Activated CD4-positive, alpha-beta T cell treated with anti-CD3 and anti-CD28 coated beads for 48 hours (primary cell): ENCODE measurements at regions not wholly inside any gene's neighbourhood (a gene's known extent, or its start where the extent isn't known, plus 50 kb on each side); places are given as distances from the start of the nearest gene placed in this dataset.
A peak's percentile ranks its signal among the peaks of the same experiment; 100 is the strongest.

ENCODE experiments used
- DNase-seq: peaks from one replicate; pipeline ENCODE4 v3.0.0-alpha.2; 2020

DNA sequence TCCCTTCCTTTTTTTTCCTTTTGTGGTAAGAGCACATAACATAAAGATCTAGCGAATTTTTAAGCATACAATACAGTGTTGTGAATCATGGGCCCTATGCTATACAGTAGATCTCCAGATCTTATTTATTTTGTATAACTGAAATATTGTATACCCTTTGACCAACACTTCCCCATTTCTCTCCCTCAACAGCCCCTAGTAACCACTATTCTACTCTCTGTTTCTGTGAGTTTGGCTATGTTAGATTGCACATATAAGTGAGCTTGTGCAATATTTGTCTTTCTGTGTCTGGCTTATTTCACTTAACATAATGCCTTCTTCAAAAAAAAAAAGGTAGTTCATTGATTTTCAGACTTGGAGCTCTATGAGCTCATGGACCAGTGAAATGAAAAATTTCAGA is 180.5 kb downstream of the C11orf91 start:
- no peak for DNase-seq

- DNase-seq = peak; percentile 21
Measured at GRCh38 chr11:33515347-33515746, 185.3 kb downstream of the C11orf91 start.

GRCh38 chr11:33514079-33514925 is 186.3 kb downstream of the C11orf91 start:
- no peak for DNase-seq

DNA sequence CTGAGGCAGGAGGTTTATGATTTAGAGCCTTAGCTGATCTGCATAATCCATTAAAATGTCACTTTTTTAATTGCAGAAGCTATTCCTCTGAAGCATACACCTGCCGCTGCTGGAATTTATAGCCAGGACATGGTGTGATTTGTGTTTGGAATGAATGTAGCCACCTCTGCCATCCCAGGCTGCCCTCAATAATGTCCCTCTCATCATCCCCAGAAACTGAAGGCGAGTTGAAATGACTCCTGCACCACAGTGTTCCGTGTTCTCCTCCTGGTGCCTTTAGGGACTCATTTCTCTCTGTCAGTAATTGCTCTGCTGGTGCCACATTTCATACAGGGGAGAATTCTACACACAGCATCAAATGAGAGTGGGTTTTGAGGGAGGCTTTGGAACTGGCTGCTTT is 191.0 kb downstream of the C11orf91 start:
- no peak for DNase-seq

GRCh38 chr11:33507967-33508366 is 192.7 kb downstream of the C11orf91 start:
- DNase-seq = no peak

- DNase-seq = no peak
Measured at GRCh38 chr11:33507356-33507755, 193.3 kb downstream of the C11orf91 start.

- DNase-seq = no peak
Measured at GRCh38 chr11:33505093-33505492, 195.5 kb downstream of the C11orf91 start.

DNA sequence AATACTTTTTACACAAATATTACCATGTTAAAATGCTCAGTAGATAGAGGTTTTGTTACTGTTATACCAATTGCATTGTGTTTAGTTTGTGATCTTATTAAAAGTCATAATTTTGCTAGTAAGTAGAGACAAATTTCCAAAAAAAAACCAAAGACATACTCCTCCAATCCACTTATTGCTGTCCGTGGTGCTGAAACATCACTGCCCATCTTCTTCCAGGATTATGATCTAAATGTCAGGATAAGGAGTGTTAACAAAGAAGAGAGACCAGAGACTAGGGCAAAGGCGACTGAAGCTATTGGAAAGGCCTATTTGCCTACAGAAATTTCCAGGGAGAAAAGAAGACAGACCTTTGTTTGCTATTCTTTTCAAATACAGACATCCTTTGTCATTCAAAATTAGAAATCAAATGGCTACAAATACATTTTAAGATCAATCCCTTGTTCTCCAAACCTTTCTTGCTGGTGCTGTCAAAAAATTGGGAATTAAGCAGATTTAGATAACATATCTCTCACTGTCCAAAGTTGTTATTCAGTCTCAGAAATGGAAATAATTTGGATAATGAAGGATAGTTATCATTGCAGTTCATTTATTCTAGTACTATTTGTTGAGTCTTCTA is 199.7 kb downstream of the C11orf91 start:
- no peak for DNase-seq

DNA sequence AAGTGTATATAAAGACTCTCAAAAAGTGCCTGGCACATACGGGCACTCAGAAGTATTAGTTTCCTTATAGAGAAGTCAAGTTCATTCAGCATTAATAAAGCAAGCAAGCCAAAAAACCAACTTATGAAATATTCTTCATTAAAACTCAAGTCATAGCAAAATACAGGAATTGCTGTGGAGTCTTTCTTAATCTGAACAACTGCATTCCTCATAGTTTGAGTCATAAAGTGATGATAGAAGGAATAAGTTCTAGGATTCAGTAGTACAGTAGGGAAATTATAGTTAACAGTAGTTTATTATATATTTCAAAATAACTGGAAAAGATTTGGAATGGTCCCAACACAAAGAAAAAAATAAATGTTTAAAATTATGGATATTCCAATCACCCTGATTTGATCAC is 200.3 kb downstream of the C11orf91 start:
- DNase-seq = no peak

GRCh38 chr11:33492596-33492995 is 208.0 kb downstream of the C11orf91 start:
- no peak for DNase-seq

- no peak for DNase-seq
Measured at GRCh38 chr11:33490842-33491370, 209.7 kb downstream of the C11orf91 start.

DNA sequence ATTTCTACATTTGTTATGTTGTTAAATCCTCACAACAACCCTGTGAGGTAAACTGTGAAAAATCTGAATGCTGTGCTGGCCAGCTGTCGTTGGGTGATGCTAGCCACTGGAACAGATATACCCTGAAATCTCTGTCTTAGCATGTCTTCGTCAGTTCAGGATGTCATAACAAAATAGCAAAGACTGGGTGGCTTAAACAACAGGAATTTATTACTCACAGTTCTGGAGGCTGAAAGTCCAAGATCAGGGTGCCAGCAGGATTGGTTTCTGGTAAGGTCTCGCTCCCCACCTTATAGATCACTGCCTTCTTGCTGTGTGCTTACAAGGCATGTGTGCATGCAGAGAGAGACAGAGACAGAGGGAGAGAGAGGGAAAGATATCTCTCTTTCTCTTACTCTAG is 211.7 kb downstream of the C11orf91 start:
- DNase-seq = no peak

- DNase-seq = no peak
Measured at GRCh38 chr11:33480626-33481025, 220.0 kb downstream of the C11orf91 start.

DNA sequence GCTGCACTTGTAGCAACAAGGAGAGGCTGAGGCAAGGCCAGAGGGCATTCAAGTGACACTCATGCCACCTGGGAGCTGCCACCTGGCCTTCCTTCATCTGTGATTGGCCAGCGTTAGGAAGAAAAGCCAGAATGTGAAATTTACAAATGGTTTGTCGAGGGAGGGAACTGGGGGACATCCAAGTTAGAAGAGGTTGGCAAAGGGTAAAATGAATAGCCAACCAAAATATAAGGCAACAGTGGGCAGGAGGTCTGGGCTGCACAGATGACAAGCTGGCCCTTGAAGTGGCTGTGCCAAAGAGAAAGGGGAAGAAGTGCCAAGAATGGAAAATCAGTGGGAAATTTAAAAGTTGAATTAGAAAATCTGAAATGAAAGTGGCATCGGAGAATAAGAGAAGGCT is 221.4 kb downstream of the C11orf91 start:
- DNase-seq = no peak

DNA sequence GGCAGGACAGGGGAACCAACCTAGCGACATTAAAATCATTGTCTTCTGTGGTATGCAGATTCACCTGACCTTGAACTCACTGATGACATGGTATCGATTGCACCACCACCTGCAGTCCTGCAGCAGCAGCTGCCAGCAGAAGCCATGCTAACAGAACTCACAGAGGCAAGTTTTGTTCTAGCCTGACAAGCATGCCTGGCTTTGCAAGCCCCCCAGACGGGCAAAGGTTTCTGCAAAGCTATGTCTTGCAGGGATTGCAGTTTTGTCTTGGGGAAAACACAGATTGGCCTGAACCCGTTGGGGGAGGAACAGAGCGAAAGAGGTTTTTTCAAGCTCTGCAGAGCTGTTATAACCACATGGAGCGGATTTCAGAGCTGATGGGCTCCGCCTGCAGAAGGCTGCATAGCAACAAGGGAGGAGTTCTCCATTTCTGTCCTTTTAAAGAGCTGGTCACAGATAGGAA is 221.0 kb downstream of the HIPK3 start:
- no peak for DNase-seq

DNA sequence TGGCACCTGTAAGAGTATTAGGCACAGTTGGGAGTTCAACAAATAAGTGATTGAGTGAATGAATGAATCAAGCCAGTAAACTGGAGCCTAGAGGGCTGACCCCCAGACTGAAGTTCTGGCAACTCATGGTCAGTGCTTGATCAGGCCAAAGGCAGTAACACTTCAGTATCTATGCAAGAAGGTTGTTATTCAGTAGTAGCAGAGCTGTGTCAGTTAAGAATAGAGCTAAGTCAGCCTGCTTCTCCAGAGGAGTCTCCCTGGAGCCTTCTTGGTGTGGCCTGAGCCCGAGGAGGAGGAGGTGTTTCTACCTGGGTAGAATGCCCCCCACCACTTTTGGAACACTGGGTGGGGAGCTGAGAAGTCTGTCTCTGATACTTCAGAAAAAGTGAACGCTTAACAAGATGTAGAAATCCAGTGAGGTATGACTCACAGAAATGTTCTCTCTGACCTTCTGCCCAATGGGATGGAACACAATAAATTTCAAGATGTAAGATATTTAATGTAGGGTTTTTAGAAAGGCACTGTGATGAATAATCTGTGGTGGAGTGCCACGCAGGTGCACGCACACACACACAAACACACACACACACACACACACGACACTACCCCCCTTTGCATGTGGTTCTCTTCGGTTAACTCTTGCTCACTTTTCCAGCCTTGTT is 219.9 kb downstream of the HIPK3 start:
- no peak for DNase-seq

GRCh38 chr11:33475993-33476392 is 218.8 kb downstream of the HIPK3 start:
- no peak for DNase-seq

GRCh38 chr11:33474866-33475265 is 217.7 kb downstream of the HIPK3 start:
- no peak for DNase-seq

- DNase-seq = no peak
Measured at GRCh38 chr11:33471541-33471940, 214.4 kb downstream of the HIPK3 start.

- DNase-seq = no peak
Measured at GRCh38 chr11:33467966-33468365, 210.8 kb downstream of the HIPK3 start.

DNA sequence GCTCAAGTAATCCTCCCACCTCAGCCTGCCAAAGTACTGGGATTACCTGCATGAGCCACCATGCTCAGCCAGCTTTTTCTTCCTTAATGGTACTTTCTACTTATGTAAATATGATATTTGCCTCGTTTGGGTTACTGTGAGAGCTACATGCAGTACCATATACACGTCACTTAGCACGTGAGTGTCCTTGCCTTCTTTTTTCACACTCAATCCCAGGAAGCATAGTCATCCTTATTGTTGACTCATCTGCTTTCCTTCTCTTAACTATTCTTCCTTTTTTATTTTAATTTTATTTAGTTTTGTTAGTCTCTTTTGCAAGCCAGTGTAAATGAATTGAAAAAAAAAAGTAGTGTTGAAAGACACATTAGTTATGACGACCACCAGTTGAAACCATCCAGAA is 205.9 kb downstream of the HIPK3 start:
- no peak for DNase-seq

DNA sequence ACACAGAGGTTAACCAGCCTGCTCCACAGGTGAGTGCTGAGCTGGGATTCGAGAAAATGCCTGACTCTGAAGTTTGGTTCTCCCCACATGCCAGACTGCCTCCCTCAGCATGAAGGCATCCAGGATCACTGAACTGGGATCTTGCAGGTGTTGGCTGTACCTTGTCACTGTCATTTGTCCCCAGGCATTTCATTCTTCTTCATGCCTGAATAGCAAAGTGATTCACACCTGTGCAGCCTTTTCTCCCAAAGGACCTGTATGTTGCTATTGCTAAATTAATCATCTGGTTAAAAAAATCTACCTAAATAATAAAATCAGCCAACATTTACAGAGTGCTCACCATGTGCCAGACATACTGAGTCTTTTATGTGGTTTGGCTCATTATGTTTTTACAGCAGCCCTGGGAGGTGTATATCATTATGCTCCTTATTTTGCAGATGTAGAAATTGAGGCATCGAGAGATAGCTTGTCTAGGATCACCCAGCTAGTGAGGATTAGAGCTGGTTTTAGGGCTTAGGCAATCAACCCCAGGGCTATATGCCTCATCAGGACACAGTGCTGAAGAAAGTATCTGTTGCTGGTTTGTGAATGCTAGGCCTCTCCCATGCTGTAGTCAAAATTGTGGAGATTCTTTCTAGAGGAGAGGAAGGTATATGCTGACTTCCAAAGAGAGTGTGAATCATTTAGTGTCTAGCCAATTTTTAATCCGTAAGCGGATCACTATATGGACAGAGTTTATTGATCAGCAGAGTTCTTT is 204.4 kb downstream of the HIPK3 start:
- no peak for DNase-seq

- DNase-seq = no peak
Measured at GRCh38 chr11:33457948-33458347, 200.8 kb downstream of the HIPK3 start.
